ENCODE measurements at regions not wholly inside any gene's neighbourhood (a gene's known extent, or its start where the extent isn't known, plus 50 kb on each side); places are given as distances from the start of the nearest gene placed in this dataset.

DNA sequence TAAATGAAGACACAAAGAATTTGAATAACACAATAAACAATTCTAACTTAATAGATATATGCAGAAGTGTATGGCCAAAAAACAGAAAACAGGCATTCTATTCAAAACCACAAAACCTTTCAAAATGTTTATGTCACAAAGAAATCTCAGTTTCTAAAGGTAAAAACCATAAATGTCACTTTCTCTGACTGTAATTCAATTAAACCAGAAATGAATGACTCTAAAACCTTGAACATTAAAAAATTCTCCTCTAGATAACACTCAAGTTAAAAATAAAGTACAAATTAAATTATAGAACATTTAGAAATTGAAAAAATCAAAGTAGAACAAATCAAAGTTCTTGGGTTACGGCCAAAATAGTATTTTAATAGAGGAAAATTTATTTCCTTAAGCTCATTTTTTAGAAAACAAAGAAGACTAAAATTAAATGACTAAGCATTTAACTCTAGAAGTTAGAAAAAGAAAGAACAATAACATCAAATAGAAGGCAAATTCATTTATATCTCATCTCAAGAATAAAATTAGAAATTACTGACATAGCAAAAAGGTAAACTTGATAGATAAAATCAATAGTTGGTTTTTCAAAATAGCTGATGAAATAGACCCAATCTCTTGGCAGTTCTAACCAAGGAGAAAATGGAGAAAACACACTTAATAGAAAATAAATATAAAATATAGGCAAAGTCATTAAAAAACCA lies 198.8 kb downstream of the TEX36 start:
- DNase-seq (ENCODE audit: extremely low spot score) = no peak
- no peak for TF ChIP-seq NFRKB (IDR thresholded peaks at IDR 0.05)
- no peak for TF ChIP-seq FOXM1 (IDR thresholded peaks at IDR 0.05; ENCODE audit: borderline replicate concordance)
- TF ChIP-seq CTBP1 (IDR thresholded peaks at IDR 0.05; ENCODE audit: borderline replicate concordance) = no peak
- TF ChIP-seq ZNF384 (IDR thresholded peaks at IDR 0.05) = no peak
- no peak for TF ChIP-seq SP1 (IDR thresholded peaks at IDR 0.05)
- no peak for TF ChIP-seq ARNT (IDR thresholded peaks at IDR 0.05)
- TF ChIP-seq L3MBTL2 (conservative IDR thresholded peaks at IDR 0.05) = no peak
- TF ChIP-seq TARDBP (IDR thresholded peaks at IDR 0.05) = no peak
- TF ChIP-seq ELF4 (IDR thresholded peaks at IDR 0.05) = no peak
- TF ChIP-seq SUZ12 (IDR thresholded peaks at IDR 0.05) = no peak
- TF ChIP-seq HDGF (IDR thresholded peaks at IDR 0.05; ENCODE audit: borderline replicate concordance) = no peak
- no peak for TF ChIP-seq FOXA1 (IDR thresholded peaks at IDR 0.05)
- no peak for TF ChIP-seq LEF1 (IDR thresholded peaks at IDR 0.05; ENCODE audit: borderline replicate concordance)
- no peak for TF ChIP-seq FOXK2 (IDR thresholded peaks at IDR 0.05)
- TF ChIP-seq, protein P1, sequence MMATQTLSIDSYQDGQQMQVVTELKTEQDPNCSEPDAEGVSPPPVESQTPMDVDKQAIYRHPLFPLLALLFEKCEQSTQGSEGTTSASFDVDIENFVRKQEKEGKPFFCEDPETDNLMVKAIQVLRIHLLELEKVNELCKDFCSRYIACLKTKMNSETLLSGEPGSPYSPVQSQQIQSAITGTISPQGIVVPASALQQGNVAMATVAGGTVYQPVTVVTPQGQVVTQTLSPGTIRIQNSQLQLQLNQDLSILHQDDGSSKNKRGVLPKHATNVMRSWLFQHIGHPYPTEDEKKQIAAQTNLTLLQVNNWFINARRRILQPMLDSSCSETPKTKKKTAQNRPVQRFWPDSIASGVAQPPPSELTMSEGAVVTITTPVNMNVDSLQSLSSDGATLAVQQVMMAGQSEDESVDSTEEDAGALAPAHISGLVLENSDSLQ (IDR thresholded peaks at IDR 0.05) = no peak
- TF ChIP-seq BHLHE40 (IDR thresholded peaks at IDR 0.05; ENCODE audit: borderline replicate concordance) = no peak
- ChIA-PET CTCF (no interaction called here), POLR2A (no interaction called here)

DNA sequence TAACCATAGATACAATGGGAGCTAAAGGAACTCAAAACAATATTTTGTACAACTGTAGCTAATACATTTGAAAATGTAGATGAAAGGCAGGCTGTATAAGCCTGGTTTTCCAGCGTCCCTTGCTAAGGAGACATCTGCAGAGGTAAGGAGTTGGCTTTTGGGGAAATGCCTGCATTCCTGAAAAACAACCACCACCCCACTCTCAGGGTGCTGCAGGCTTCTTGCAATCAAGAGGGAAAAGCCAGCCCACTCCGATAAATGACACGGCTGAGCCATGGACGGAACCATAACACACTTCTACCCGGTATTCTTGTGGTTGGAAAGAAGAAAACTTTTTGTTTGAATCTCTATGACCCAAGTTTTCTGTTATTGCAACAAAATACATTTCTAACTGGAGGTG lies 200.3 kb downstream of the TEX36 start:
- no peak for TF ChIP-seq BHLHE40 (IDR thresholded peaks at IDR 0.05; ENCODE audit: borderline replicate concordance)
- TF ChIP-seq, protein P1 (IDR thresholded peaks at IDR 0.05) = no peak
- TF ChIP-seq FOXK2 (IDR thresholded peaks at IDR 0.05) = no peak
- TF ChIP-seq ZNF384 (IDR thresholded peaks at IDR 0.05) = no peak
- TF ChIP-seq CTBP1 (IDR thresholded peaks at IDR 0.05; ENCODE audit: borderline replicate concordance) = no peak
- no peak for TF ChIP-seq ELF4 (IDR thresholded peaks at IDR 0.05)
- no peak for TF ChIP-seq FOXA1 (IDR thresholded peaks at IDR 0.05)
- TF ChIP-seq FOXM1 (IDR thresholded peaks at IDR 0.05; ENCODE audit: borderline replicate concordance) = no peak
- no peak for TF ChIP-seq NFRKB (IDR thresholded peaks at IDR 0.05)
- TF ChIP-seq HDGF (IDR thresholded peaks at IDR 0.05; ENCODE audit: borderline replicate concordance) = no peak
- TF ChIP-seq SUZ12 (IDR thresholded peaks at IDR 0.05) = no peak
- no peak for DNase-seq (ENCODE audit: extremely low spot score)
- ChIA-PET CTCF (no interaction called here), POLR2A (no interaction called here)

DNA sequence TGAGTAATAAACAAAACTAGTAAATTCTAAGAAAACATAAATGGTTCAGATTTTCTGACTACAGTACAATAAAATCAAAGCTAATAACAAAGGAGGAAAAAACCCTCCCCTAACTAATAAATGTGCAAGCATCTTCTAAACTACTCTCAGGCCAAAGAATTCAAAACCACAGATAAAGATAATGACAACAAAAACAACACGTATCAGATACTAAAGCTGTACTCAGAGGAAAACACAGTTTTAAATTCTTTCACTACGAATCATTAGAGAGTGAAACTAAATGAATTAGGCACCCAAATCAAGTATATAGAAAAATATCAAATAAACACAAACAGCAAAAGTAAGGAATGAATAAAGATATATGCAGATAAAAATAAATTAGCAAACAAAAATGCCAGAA lies 200.9 kb downstream of the TEX36 start:
- ChIA-PET POLR2A (no interaction called here), CTCF (no interaction called here)
- no peak for DNase-seq (ENCODE audit: extremely low spot score)
- no peak for TF ChIP-seq SUZ12 (IDR thresholded peaks at IDR 0.05)
- TF ChIP-seq SP1 (IDR thresholded peaks at IDR 0.05) = no peak
- TF ChIP-seq ARNT (IDR thresholded peaks at IDR 0.05) = no peak
- no peak for TF ChIP-seq HDGF (IDR thresholded peaks at IDR 0.05; ENCODE audit: borderline replicate concordance)
- TF ChIP-seq BHLHE40 (IDR thresholded peaks at IDR 0.05; ENCODE audit: borderline replicate concordance) = no peak
- no peak for TF ChIP-seq FOXA1 (IDR thresholded peaks at IDR 0.05)
- no peak for TF ChIP-seq ELF4 (IDR thresholded peaks at IDR 0.05)
- TF ChIP-seq L3MBTL2 (conservative IDR thresholded peaks at IDR 0.05) = no peak
- no peak for TF ChIP-seq FOXK2 (IDR thresholded peaks at IDR 0.05)
- TF ChIP-seq CTBP1 (IDR thresholded peaks at IDR 0.05; ENCODE audit: borderline replicate concordance) = no peak

DNA sequence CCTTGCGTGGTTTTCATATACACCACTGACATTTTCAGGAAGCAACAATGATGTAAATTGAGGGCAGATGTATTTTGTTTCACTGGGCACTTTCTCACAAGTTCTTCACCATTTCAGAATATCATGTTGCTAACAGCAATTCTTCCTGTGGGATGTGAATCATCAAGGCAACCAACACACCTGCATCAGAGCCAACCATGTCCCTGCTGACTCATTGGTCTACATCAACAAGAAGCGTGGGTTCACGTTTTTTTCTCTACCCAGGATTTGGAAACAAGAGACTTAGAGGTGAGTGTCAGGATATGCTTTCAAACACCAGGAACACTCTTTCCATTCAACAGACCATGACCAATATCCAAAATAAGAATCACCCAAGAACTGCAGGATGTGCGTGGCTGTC lies 203.9 kb downstream of the TEX36 start:
- CTCF ChIA-PET = no interaction called here
- TF ChIP-seq HDGF (IDR thresholded peaks at IDR 0.05; ENCODE audit: borderline replicate concordance) = no peak
- no peak for TF ChIP-seq L3MBTL2 (conservative IDR thresholded peaks at IDR 0.05)
- TF ChIP-seq LEF1 (IDR thresholded peaks at IDR 0.05; ENCODE audit: borderline replicate concordance) = no peak
- no peak for TF ChIP-seq SP1 (IDR thresholded peaks at IDR 0.05)
- TF ChIP-seq CTBP1 (IDR thresholded peaks at IDR 0.05; ENCODE audit: borderline replicate concordance) = no peak
- no peak for TF ChIP-seq FOXK2 (IDR thresholded peaks at IDR 0.05)
- TF ChIP-seq FOXA1 (IDR thresholded peaks at IDR 0.05) = no peak
- TF ChIP-seq ELF4 (IDR thresholded peaks at IDR 0.05) = no peak
- no peak for TF ChIP-seq TARDBP (IDR thresholded peaks at IDR 0.05)
- no peak for TF ChIP-seq SUZ12 (IDR thresholded peaks at IDR 0.05)
- TF ChIP-seq ARNT (IDR thresholded peaks at IDR 0.05) = no peak
- no peak for TF ChIP-seq BHLHE40 (IDR thresholded peaks at IDR 0.05; ENCODE audit: borderline replicate concordance)
- TF ChIP-seq NFRKB (IDR thresholded peaks at IDR 0.05) = no peak
- no peak for TF ChIP-seq FOXM1 (IDR thresholded peaks at IDR 0.05; ENCODE audit: borderline replicate concordance)
- TF ChIP-seq ZNF384 (IDR thresholded peaks at IDR 0.05) = no peak
- TF ChIP-seq, protein P1 (IDR thresholded peaks at IDR 0.05) = no peak
- no peak for DNase-seq (ENCODE audit: extremely low spot score)
- POLR2A ChIA-PET = no interaction called here

DNA sequence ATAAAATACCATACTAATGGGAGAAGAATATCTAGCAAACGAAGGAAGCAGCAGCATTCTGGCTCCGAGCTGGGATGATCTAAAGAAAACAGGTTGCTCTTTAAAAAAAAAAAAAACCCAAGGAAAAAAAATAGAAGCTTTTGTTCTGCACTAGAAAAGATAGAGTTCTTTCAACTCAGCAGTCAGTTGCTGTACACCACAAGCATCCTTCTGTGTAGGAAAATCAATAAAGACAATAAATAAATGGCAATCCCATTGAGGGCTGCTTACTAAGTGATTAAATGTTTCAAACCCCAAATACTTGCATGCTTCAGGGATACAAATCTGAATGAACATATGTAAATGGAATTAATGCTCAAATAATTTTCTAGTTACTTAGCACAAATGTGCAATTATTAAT lies 207.1 kb downstream of the TEX36 start:
- no peak for TF ChIP-seq LEF1 (IDR thresholded peaks at IDR 0.05; ENCODE audit: borderline replicate concordance)
- no peak for TF ChIP-seq ELF4 (IDR thresholded peaks at IDR 0.05)
- TF ChIP-seq BHLHE40 (IDR thresholded peaks at IDR 0.05; ENCODE audit: borderline replicate concordance) = no peak
- no peak for TF ChIP-seq NFRKB (IDR thresholded peaks at IDR 0.05)
- no peak for TF ChIP-seq ARNT (IDR thresholded peaks at IDR 0.05)
- no peak for TF ChIP-seq FOXK2 (IDR thresholded peaks at IDR 0.05)
- TF ChIP-seq ZNF384 (IDR thresholded peaks at IDR 0.05) = no peak
- TF ChIP-seq TARDBP (IDR thresholded peaks at IDR 0.05) = no peak
- TF ChIP-seq SP1 (IDR thresholded peaks at IDR 0.05) = no peak
- no peak for TF ChIP-seq HDGF (IDR thresholded peaks at IDR 0.05; ENCODE audit: borderline replicate concordance)
- TF ChIP-seq SUZ12 (IDR thresholded peaks at IDR 0.05) = no peak
- no peak for TF ChIP-seq CTBP1 (IDR thresholded peaks at IDR 0.05; ENCODE audit: borderline replicate concordance)
- TF ChIP-seq FOXA1 (IDR thresholded peaks at IDR 0.05) = no peak
- TF ChIP-seq FOXM1 (IDR thresholded peaks at IDR 0.05; ENCODE audit: borderline replicate concordance) = no peak
- DNase-seq (ENCODE audit: extremely low spot score) = no peak
- ChIA-PET POLR2A (no interaction called here), CTCF (no interaction called here)
